Left colon (tissue), 2 donors: ENCODE measurements at regions not wholly inside any gene's neighbourhood (a gene's known extent, or its start where the extent isn't known, plus 50 kb on each side); places are given as distances from the start of the nearest gene placed in this dataset.

Experiments used
- ATAC-seq: fragments of 200-7000 bp; cut with Tn5 transposase; one replicate; pipeline ENCODE4 v1.9.1; 2020; ENCODE audit warnings: mild to moderate bottlenecking, moderate library complexity
- DNase-seq, 2 donors: peaks; one replicate each; pipeline ENCODE4 v3.0.0-alpha.2; 2020
- intact Hi-C, 2 donors: fragments of 100-400 bp; cut with DNase I in 1 of 2; cut with micrococcal nuclease in 1 of 2; formaldehyde crosslinking; loops; one replicate each; pipeline versions ENCODE4 v1.11.2 to v1.14.0; 2022; cut with DNase I, micrococcal nuclease
- donor health status: DM: no; HTN: no; CAD: no.
- donor health status: DM: yes; HTN: yes; CAD: no.

GRCh38 chr4:24260923-24261564, 323.3 kb downstream of the DHX15 start:
- ATAC-seq: no peak
- intact Hi-C loops: no loop called here
- DNase-seq: no peak

GRCh38 chr4:24260133-24260715, 324.1 kb downstream of the DHX15 start:
- ATAC-seq: no peak
- intact Hi-C loops: no loop called here
- DNase-seq: no peak

GRCh38 chr4:24256547-24256946, 327.8 kb downstream of the DHX15 start:
- DNase-seq: no peak
- intact Hi-C loops: no loop called here
- ATAC-seq: no peak

- DNase-seq (no peak), ATAC-seq (no peak)
- intact Hi-C loops: no loop called here
These were observed 328.3 kb downstream of the DHX15 start for GRCh38 chr4:24256066-24256465.

GRCh38 chr4:24252121-24252520, 332.2 kb downstream of the DHX15 start:
- DNase-seq (no peak), ATAC-seq (no peak)
- intact Hi-C loops: no loop called here

GRCh38 chr4:24251589-24251988, 332.8 kb downstream of the DHX15 start:
- no peak for DNase-seq
- ATAC-seq: no peak
- intact Hi-C loops: no loop called here

- peak; percentile 92 for ATAC-seq
- peak in 1 of 2 donors; percentile 18 for DNase-seq
These were observed 334.4 kb downstream of the DHX15 start for GRCh38 chr4:24249972-24250371.

GRCh38 chr4:24248674-24249630, 335.4 kb downstream of the DHX15 start:
- DNase-seq: no peak
- peak; percentile 58 for ATAC-seq
- intact Hi-C loops: no loop called here

More at GRCh38 chr4:24249972-24250371, 334.4 kb downstream of the DHX15 start:
- intact Hi-C loops: no loop called here

GRCh38 chr4:24245491-24245820, 338.9 kb downstream of the DHX15 start:
- ATAC-seq: no peak
- intact Hi-C loops: no loop called here

GRCh38 chr4:24244663-24245490, 339.5 kb downstream of the DHX15 start:
- intact Hi-C loops: no loop called here
- no peak for ATAC-seq
- DNase-seq: no peak

More at GRCh38 chr4:24245491-24245820, 338.9 kb downstream of the DHX15 start:
- no peak for DNase-seq

- intact Hi-C loops: no loop called here
- ATAC-seq: no peak
These were observed 340.7 kb downstream of the DHX15 start for GRCh38 chr4:24243641-24244040.

GRCh38 chr4:24241511-24241910, 342.8 kb downstream of the DHX15 start:
- ATAC-seq (no peak), DNase-seq (no peak)
- intact Hi-C loops: no loop called here

More at GRCh38 chr4:24243641-24244040, 340.7 kb downstream of the DHX15 start:
- no peak for DNase-seq

- DNase-seq: no peak
- intact Hi-C loops: no loop called here
- ATAC-seq: no peak
These were observed 343.7 kb downstream of the DHX15 start for GRCh38 chr4:24240655-24241054.

GRCh38 chr4:24237709-24238108, 346.6 kb downstream of the DHX15 start:
- ATAC-seq (no peak), DNase-seq (no peak)
- intact Hi-C loops: no loop called here

GRCh38 chr4:24236532-24236931, 346.7 kb upstream of the PPARGC1A start:
- intact Hi-C loops: no loop called here
- ATAC-seq (peak; percentile 27), DNase-seq (no peak)

- intact Hi-C loops: no loop called here
- DNase-seq (no peak), ATAC-seq (peak; percentile 65)
These were observed 346.3 kb upstream of the PPARGC1A start for GRCh38 chr4:24236120-24236519.

- DNase-seq (no peak), ATAC-seq (peak; percentile 97)
- intact Hi-C loops: no loop called here
These were observed 345.8 kb upstream of the PPARGC1A start for GRCh38 chr4:24235618-24236017.

GRCh38 chr4:24234288-24234848, 344.5 kb upstream of the PPARGC1A start:
- DNase-seq (no peak), ATAC-seq (no peak)
- intact Hi-C loops: no loop called here

- intact Hi-C loops: no loop called here
- ATAC-seq (no peak), DNase-seq (no peak)
These were observed 341.1 kb upstream of the PPARGC1A start for GRCh38 chr4:24230955-24231354.
